OCI-LY1 (cell line): ENCODE measurements at regions not wholly inside any gene's neighbourhood (a gene's known extent, or its start where the extent isn't known, plus 50 kb on each side); places are given as distances from the start of the nearest gene placed in this dataset.

Source experiments
- CTCF ChIP-seq: fragments of 200-600 bp; sonication (generic), shearing (Covaris generic); IDR thresholded peaks from 2 replicates; pipeline ENCODE4 v1.5.1; 2017; ENCODE audit warnings: mild to moderate bottlenecking, antibody characterized with exemption, low read length, moderate library complexity, mixed read lengths
- EZH2 ChIP-seq: fragments of 200-600 bp; sonication (generic), shearing (Covaris generic); IDR thresholded peaks from 2 replicates; pipeline ENCODE4 v1.8.0; 2017; ENCODE audit warnings: borderline replicate concordance, mixed run types, mild to moderate bottlenecking, antibody characterized with exemption, low read length, moderate library complexity, mixed read lengths

GRCh38 chr5:156021866-156022265 lies 305.1 kb upstream of the SGCD start:
- TF ChIP-seq CTCF = no peak
- TF ChIP-seq EZH2 = no peak
